Endothelial cell (in vitro differentiated cells): ENCODE measurements at regions not wholly inside any gene's neighbourhood (a gene's known extent, or its start where the extent isn't known, plus 50 kb on each side); places are given as distances from the start of the nearest gene placed in this dataset.
A peak's percentile ranks its signal among the peaks of the same experiment; 100 is the strongest.
"Not testable (repeated sequence)": the region's sequence is repeated elsewhere in the genome, so short reads cannot be mapped to it uniquely, and the experiment has no call there.

Experiments used
- DNase-seq: peaks from one replicate; pipeline ENCODE4 v3.0.0; 2021; ENCODE audit warnings: low spot score
- H3K27ac Mint-ChIP-seq: one replicate; pipeline ENCODE4 v1.8.0; 2021; ENCODE audit warnings: mixed read lengths, inconsistent platforms; ENCODE audit not compliant: unreplicated experiment
- H3K27me3 Mint-ChIP-seq: one replicate; pipeline ENCODE4 v1.8.0; 2021; ENCODE audit warnings: mild to moderate bottlenecking, moderate library complexity, mixed read lengths, inconsistent platforms; ENCODE audit not compliant: unreplicated experiment
- H3K36me3 Mint-ChIP-seq: one replicate; pipeline ENCODE4 v1.8.0; 2021; ENCODE audit warnings: mild to moderate bottlenecking, low read depth, mixed read lengths, inconsistent platforms; ENCODE audit not compliant: unreplicated experiment
- H3K4me1 Mint-ChIP-seq: one replicate; pipeline ENCODE4 v1.8.0; 2021; ENCODE audit warnings: mild to moderate bottlenecking, mixed read lengths, inconsistent platforms; ENCODE audit not compliant: unreplicated experiment
- H3K4me3 Mint-ChIP-seq: one replicate; pipeline ENCODE4 v1.8.0; 2021; ENCODE audit warnings: mild to moderate bottlenecking, mixed read lengths, inconsistent platforms; ENCODE audit not compliant: unreplicated experiment
- H3K9me3 Mint-ChIP-seq: one replicate; pipeline ENCODE4 v1.8.0; 2021; ENCODE audit warnings: mixed read lengths, inconsistent platforms; ENCODE audit not compliant: unreplicated experiment
- TF ChIP-seq, protein P1 (sequence below): fragments of 200-600 bp; sonication (generic); IDR thresholded peaks from one replicate; pipeline ENCODE4 v1.5.0; 2021; ENCODE audit warnings: antibody characterized with exemption; ENCODE audit not compliant: unreplicated experiment

DNA sequence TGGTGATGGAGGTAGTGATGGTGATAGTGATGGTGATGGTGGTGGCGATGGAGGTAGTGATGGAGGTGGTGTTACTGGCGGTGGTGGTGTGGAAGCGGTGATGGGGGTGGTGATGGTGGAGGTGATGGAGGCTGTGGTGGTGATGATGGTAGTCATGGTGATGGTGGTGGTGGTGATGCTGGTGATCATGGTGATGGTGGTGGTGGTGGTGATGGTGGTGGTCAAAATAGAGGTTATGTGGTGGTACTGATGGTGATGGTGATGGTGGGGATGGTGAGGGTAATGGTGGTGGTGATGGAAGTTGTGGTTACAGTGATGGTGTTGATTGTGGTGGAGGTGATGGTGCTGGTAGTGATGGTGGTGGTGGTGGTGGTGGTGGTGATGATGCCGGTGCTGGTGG, 199.2 kb downstream of the IGLL1 start:
- Mint-ChIP-seq H3K4me1 (no peaks in the 10 kb centered on the region), H3K36me3 (no peaks in the 10 kb centered on the region), H3K4me3 (no peak overlapping the region), H3K27ac (no peak overlapping the region), H3K9me3 (no peaks in the 10 kb centered on the region), H3K27me3 (peaks cover 7% of the 10 kb centered on the region)
- DNase-seq: no peak
- TF ChIP-seq, protein P1, sequence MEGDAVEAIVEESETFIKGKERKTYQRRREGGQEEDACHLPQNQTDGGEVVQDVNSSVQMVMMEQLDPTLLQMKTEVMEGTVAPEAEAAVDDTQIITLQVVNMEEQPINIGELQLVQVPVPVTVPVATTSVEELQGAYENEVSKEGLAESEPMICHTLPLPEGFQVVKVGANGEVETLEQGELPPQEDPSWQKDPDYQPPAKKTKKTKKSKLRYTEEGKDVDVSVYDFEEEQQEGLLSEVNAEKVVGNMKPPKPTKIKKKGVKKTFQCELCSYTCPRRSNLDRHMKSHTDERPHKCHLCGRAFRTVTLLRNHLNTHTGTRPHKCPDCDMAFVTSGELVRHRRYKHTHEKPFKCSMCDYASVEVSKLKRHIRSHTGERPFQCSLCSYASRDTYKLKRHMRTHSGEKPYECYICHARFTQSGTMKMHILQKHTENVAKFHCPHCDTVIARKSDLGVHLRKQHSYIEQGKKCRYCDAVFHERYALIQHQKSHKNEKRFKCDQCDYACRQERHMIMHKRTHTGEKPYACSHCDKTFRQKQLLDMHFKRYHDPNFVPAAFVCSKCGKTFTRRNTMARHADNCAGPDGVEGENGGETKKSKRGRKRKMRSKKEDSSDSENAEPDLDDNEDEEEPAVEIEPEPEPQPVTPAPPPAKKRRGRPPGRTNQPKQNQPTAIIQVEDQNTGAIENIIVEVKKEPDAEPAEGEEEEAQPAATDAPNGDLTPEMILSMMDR: no peak

DNA sequence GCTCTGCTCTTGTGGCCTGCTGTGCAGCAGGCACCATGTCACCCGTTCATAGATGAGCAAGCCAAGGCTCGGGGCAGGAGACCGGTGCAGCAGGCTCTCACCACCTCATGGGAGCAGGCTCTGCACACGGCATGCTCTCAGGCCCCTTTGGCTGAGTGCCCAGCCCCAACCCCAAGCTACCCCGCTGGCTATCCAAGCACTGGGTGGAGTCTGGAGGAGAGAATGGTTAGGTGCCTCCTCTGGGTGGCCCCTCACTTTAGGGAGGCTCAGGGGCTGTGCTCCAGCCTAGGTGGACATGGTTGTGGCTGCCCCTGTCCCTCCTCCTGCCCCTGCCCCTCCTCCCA, 199.9 kb downstream of the IGLL1 start:
- H3K27me3 Mint-ChIP-seq: peaks cover 6% of the 10 kb centered on the region
- H3K36me3 Mint-ChIP-seq: no peaks in the 10 kb centered on the region
- no peak overlapping the region for H3K27ac Mint-ChIP-seq

DNA sequence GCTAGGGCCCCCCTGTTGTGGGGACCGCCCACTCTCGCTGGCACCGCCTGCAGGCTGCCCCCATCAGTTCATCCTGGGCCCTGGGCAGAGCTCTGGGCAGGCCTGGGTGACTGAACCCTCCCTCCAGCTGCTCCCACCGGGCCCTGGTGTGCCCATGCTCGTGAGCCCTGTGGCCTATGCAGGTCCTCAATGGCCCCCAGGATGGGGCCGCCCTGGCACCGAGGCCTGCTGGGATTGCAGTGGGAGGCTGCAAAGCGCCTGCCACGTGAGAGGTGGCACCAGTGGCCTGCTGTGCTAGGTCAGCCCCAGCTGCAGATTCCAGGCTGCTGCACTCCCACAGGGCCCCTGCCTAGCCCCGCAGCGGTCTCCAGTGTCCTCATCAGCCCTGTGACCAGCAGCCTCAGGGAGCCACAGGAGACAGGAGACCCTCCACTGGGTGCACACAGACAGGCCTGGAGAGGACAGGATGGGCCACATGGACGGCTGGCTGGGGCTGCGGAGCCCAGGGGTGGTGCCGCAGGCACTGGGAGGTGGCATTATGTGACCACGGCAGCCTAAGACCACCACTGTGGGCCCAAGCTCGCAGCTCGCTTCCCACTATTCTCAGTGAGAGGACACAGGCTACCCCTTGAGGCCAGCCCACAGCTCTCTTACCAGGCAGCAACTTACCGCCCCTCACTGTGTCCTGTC, 199.4 kb downstream of the BCR start:
- H3K4me3 Mint-ChIP-seq, H3K27ac Mint-ChIP-seq, H3K9me3 Mint-ChIP-seq, H3K27me3 Mint-ChIP-seq, DNase-seq, H3K36me3 Mint-ChIP-seq, H3K4me1 Mint-ChIP-seq: not testable (repeated sequence)

More for the DNA sequence above, 199.9 kb downstream of the IGLL1 start:
- H3K9me3 Mint-ChIP-seq: no peaks in the 10 kb centered on the region
- H3K4me3 Mint-ChIP-seq: no peak overlapping the region
- TF ChIP-seq, protein P1: no peak
- no peak for DNase-seq
- H3K4me1 Mint-ChIP-seq: no peaks in the 10 kb centered on the region

DNA sequence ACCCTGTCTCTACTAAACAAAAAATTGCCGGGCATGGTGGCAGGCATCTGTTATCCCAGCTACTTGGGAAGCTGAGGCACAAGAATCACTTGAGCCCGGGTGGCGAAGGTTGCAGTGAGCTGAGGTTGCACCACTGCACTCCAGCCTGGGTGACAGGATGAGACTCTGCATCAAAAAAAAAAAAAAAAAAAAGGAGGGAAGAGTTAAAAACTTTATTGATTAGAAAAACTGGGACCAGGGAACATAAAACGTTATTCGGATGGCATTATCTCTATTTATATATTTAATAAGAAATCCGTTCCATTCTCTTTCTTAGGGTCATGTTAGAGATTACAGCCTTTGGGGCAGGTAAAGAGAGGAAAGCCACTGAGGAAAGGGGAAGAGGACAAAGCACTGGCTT, 197.5 kb downstream of the BCR start:
- no peak for DNase-seq
- TF ChIP-seq, protein P1: no peak
- Mint-ChIP-seq H3K27ac (no peak overlapping the region), H3K4me3 (no peak overlapping the region), H3K36me3 (no peaks in the 10 kb centered on the region), H3K4me1 (no peaks in the 10 kb centered on the region), H3K27me3 (peaks cover 5% of the 10 kb centered on the region), H3K9me3 (no peaks in the 10 kb centered on the region)

DNA sequence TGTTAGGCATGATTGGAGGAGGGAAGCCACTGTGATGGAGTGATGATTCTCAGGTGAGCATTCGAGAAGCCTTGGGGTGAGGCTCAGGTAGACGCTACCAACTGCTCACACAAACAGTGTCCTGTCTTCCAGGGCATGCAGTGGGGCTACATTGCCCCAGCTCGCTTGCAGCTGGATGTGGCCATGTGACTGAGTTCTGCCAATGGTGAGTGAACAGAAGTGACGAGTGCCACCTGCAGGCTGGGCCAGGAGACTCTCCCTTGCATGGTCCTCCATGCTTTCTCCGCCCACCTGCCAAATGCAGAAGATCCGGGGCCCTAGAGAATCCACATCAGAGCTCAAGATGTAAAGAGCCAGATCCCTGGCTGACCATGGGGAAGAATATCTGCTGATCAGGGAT, 195.9 kb downstream of the BCR start:
- Mint-ChIP-seq H3K27me3 (peaks cover 5% of the 10 kb centered on the region), H3K4me3 (no peak overlapping the region)
- peak; percentile 50 for DNase-seq

More for the DNA sequence above, 195.9 kb downstream of the BCR start:
- H3K4me1 Mint-ChIP-seq: no peaks in the 10 kb centered on the region
- H3K9me3 Mint-ChIP-seq: no peaks in the 10 kb centered on the region
- TF ChIP-seq, protein P1: peak; percentile 28
- H3K36me3 Mint-ChIP-seq: no peaks in the 10 kb centered on the region
- H3K27ac Mint-ChIP-seq: no peak overlapping the region
